Breast epithelium (tissue), 4 donors: ENCODE measurements at regions not wholly inside any gene's neighbourhood (a gene's known extent, or its start where the extent isn't known, plus 50 kb on each side); places are given as distances from the start of the nearest gene placed in this dataset.

ENCODE experiments used
- DNase-seq, 2 donors: peaks; one replicate each; pipeline ENCODE4 v3.0.0-alpha.2; 2019; ENCODE audit warnings: low spot score in 2 of 2
- H3K27ac ChIP-seq, 2 donors: fragments of 200-600 bp; sonication (generic) in 1 of 2; one replicate each; pipeline ENCODE4 v1.5.1; 2016 to 2019; ENCODE audit warnings: mild to moderate bottlenecking in 1 of 2
- H3K27me3 ChIP-seq, 2 donors: fragments of 200-600 bp; sonication (generic) in 1 of 2; one replicate each; pipeline versions ENCODE4 v1.5.1 to v1.6.0; 2017 to 2019; ENCODE audit warnings: control low read depth in 1 of 2, mild to moderate bottlenecking in 1 of 2
- H3K36me3 ChIP-seq: fragments of 200-600 bp; one replicate; pipeline ENCODE4 v1.5.1; 2019
- H3K4me1 ChIP-seq, 2 donors: fragments of 200-600 bp; sonication (generic); one replicate each; pipeline ENCODE4 v1.5.1; 2016 to 2019; ENCODE audit warnings: control low read depth in 1 of 2
- H3K4me3 ChIP-seq, 3 donors: fragments of 200-600 bp; sonication (generic); 1 replicate in 2 of 3; 2 replicates in 1 of 3; pipeline ENCODE4 v1.5.1; 2016 to 2019; ENCODE audit warnings: mild to moderate bottlenecking in 3 of 3, moderate library complexity in 2 of 3
- H3K9me3 ChIP-seq, 2 donors: fragments of 200-600 bp; sonication (generic) in 1 of 2; one replicate each; pipeline ENCODE4 v1.5.1; 2016 to 2019; ENCODE audit warnings: control low read depth in 1 of 2
- POLR2A ChIP-seq: fragments of 450-650 bp; IDR thresholded peaks from one replicate; pipeline ENCODE4 v1.6.1; 2016; ENCODE audit warnings: antibody characterized with exemption, mild to moderate bottlenecking, moderate library complexity
- POLR2AphosphoS5 ChIP-seq, 3 donors: sonication (generic); formaldehyde crosslinking; IDR thresholded peaks; one replicate each; pipeline ENCODE4 v1.6.1; 2017; ENCODE audit warnings: antibody characterized with exemption in 3 of 3
- intact Hi-C: fragments of 100-400 bp; cut with DNase I; formaldehyde crosslinking; loops from one replicate; pipeline ENCODE4 v1.15.1; 2023; ENCODE audit warnings: low total_unique reads
- TF ChIP-seq, protein P1 (sequence below), 3 donors: fragments of 450-650 bp; IDR thresholded peaks; one replicate each; pipeline ENCODE4 v1.5.1; 2016 to 2017; ENCODE audit warnings: antibody characterized with exemption in 3 of 3, mild to moderate bottlenecking in 3 of 3, moderate library complexity in 3 of 3

DNA sequence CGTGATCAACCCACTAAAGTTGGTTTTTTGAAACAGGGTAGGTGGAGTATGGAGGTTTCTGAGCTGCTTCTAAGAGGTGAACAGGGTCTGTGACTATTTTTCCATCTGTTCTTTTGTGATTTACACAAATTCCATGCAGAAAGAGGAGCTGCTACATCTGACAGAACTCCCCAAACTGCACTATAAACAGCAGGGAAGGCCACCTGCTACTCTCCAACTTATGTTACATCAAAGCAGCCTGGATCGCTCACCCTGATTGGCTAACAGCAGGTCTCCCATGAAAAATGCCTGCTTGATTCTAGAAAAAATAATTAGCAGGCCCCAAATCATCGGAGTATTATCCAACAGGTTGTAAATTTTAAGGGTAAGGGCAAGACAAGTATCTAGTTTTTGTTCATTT is 282.9 kb upstream of the FLRT2 start:
- intact Hi-C loops, result loop anchor here (2.0 kb wide), 1 partner anchor 74 kb away; no protein-coding TSS in a partner anchor
- Histone ChIP-seq H3K4me1 (no peaks in the 10 kb centered on the region), H3K36me3 (no peaks in the 10 kb centered on the region), H3K27me3 (no peaks in the 10 kb centered on the region), H3K27ac (no peak overlapping the region), H3K9me3 (no peaks in the 10 kb centered on the region), H3K4me3 (no peak overlapping the region)
- no peak for TF ChIP-seq POLR2AphosphoS5 (IDR thresholded peaks at IDR 0.05)
- no peak for TF ChIP-seq POLR2A
- TF ChIP-seq, protein P1, sequence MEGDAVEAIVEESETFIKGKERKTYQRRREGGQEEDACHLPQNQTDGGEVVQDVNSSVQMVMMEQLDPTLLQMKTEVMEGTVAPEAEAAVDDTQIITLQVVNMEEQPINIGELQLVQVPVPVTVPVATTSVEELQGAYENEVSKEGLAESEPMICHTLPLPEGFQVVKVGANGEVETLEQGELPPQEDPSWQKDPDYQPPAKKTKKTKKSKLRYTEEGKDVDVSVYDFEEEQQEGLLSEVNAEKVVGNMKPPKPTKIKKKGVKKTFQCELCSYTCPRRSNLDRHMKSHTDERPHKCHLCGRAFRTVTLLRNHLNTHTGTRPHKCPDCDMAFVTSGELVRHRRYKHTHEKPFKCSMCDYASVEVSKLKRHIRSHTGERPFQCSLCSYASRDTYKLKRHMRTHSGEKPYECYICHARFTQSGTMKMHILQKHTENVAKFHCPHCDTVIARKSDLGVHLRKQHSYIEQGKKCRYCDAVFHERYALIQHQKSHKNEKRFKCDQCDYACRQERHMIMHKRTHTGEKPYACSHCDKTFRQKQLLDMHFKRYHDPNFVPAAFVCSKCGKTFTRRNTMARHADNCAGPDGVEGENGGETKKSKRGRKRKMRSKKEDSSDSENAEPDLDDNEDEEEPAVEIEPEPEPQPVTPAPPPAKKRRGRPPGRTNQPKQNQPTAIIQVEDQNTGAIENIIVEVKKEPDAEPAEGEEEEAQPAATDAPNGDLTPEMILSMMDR (IDR thresholded peaks at IDR 0.05), result no peak
- no peak for DNase-seq

DNA sequence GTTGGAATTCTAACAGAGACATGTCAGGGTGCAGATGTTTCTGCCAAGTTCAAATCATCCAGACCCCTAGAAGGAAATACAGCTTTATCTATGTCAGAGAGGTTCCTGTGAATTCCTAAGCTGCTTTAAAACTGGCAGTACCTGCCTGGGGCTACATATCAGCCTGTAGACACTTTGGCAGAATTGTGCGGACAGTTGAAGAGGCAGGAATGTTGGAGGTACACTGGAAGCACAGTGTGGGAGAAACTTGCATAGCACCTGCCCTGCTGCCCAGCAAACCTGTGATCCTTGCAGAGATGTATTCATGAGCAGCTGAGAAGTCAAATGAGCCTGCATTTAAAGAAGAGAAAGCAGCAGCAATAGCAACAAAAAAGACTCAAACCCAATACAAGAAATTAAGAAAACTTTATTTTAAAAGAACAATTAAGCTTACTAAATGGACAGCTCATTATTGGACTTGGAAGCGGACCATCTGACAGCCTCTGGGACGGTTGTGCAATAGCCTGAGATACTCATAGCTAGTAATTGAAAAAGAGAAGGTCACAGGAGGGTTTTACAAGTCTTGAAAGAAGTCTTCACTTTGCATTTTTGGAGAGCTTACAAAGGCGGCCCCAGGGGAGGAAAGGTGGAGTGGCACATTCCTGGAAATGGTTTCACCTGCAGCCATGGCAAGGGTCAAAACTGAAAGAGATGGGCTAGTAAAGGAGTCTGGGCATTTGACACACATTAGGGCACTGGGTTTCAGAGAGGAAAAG is 280.9 kb upstream of the FLRT2 start:
- H3K36me3 ChIP-seq, result no peaks in the 10 kb centered on the region
- TF ChIP-seq POLR2A, result no peak
- TF ChIP-seq POLR2AphosphoS5 (IDR thresholded peaks at IDR 0.05), result no peak
- TF ChIP-seq, protein P1 (IDR thresholded peaks at IDR 0.05), result no peak
- no peak overlapping the region for H3K27ac ChIP-seq
- H3K4me3 ChIP-seq, result no peak overlapping the region
- no peaks in the 10 kb centered on the region for H3K4me1 ChIP-seq
- DNase-seq, result no peak
- H3K9me3 ChIP-seq, result no peaks in the 10 kb centered on the region
- H3K27me3 ChIP-seq, result no peaks in the 10 kb centered on the region
- intact Hi-C loops, result no loop called here

DNA sequence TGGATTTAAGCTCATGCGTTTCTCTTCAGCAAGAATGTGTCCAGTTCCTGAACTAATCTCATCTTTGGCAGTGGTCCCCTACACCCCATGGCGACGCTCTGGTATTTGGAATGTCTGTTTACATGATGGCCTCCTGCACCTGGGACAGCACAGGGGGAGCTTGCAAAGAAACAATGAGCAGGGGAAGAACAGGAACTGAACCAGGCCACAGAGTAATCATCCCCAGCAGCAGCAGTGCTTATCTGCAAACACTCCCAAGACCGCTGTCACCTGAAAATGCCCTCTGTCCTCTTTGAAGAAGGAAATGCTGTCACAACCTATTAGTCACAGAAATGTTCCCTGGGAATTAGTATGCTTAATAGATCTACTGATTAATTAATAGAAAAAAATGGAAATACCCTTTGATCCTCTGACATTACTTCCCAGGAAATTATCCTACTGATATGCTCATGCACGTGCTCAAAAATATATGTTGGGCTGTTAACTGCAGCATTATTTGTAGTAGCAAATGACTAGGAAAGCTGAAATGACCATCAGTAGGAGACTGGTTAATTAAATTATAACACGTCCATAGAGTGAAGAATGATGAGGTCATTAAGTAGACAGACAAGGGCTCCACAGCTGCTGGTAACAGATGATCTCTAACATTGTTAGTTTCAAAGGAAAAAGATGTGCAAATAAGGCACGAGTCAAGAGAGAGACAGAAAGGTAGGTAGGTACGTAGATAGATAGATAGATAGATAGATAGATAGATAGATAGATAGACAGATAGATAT is 279.3 kb upstream of the FLRT2 start:
- intact Hi-C loops, result no loop called here
- Histone ChIP-seq H3K4me1 (no peaks in the 10 kb centered on the region), H3K36me3 (no peaks in the 10 kb centered on the region), H3K27me3 (no peaks in the 10 kb centered on the region), H3K4me3 (no peak overlapping the region), H3K9me3 (no peaks in the 10 kb centered on the region), H3K27ac (no peak overlapping the region)
- TF ChIP-seq, protein P1 (IDR thresholded peaks at IDR 0.05), result no peak
- TF ChIP-seq POLR2AphosphoS5 (IDR thresholded peaks at IDR 0.05) (no peak), POLR2A (no peak)
- no peak for DNase-seq

DNA sequence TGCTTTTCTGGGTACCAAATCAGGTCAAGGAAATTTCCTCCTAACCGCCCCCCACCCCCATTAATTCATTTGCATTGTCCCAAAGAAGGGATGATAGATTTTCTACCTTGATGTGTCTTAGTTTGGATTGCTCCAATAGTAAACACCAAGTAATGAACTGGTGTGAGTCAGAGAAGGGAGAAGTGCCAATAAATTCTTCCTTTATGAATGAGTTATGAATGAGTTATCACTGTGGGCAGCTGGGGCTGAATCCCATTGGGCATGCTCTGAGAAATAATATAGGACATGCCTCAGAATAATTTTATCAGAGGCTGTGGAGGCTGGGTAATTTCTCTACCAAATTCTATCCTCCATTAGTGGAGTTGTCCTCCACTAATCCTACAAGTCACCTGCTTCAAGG is 277.9 kb upstream of the FLRT2 start:
- DNase-seq, result no peak
- Histone ChIP-seq H3K4me1 (no peaks in the 10 kb centered on the region), H3K4me3 (no peak overlapping the region), H3K27ac (no peak overlapping the region), H3K9me3 (no peaks in the 10 kb centered on the region), H3K36me3 (no peaks in the 10 kb centered on the region), H3K27me3 (no peaks in the 10 kb centered on the region)
- no peak for TF ChIP-seq POLR2A
- TF ChIP-seq, protein P1 (IDR thresholded peaks at IDR 0.05), result no peak
- TF ChIP-seq POLR2AphosphoS5 (IDR thresholded peaks at IDR 0.05), result no peak
- intact Hi-C loops, result no loop called here

DNA sequence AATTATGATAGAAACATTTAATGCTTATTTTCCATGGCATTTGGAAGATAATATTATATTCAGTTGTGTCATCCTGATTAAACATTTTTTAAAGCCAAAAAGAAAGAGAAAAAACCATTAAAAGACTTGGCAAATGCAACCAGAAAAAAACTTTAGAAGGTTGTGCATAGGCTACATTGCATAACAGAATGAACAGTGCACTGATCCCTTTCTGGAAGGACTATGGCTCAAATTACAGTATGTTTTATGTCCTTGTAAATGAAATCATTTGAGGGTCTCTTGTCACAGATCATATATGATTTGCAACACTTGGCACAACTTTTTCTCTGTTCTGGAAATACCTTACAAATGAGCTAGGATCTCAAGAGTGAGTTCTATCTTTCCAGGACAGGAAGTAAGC is 275.2 kb upstream of the FLRT2 start:
- Histone ChIP-seq H3K4me1 (no peaks in the 10 kb centered on the region), H3K9me3 (no peaks in the 10 kb centered on the region), H3K27me3 (no peaks in the 10 kb centered on the region), H3K4me3 (no peak overlapping the region), H3K27ac (no peak overlapping the region), H3K36me3 (no peaks in the 10 kb centered on the region)
- DNase-seq, result no peak
- intact Hi-C loops, result no loop called here
- no peak for TF ChIP-seq POLR2AphosphoS5 (IDR thresholded peaks at IDR 0.05)
- TF ChIP-seq, protein P1 (IDR thresholded peaks at IDR 0.05), result no peak
- TF ChIP-seq POLR2A, result no peak
